PC-9 (cell line): ENCODE measurements at regions not wholly inside any gene's neighbourhood (a gene's known extent, or its start where the extent isn't known, plus 50 kb on each side); places are given as distances from the start of the nearest gene placed in this dataset.

Experiments
- BruUV-seq: library from RNA; stranded (reverse); fragments of 400-500 nt; replicated peaks from 2 replicates; lab custom pipeline; 2021; lab: Mats Ljungman, UMichigan
- CTCF ChIA-PET: fragments of 300-600 bp; sonication (Branson Sonifier 250); formaldehyde crosslinking; loops from one replicate; lab custom pipeline; 2022; ENCODE audit warnings: antibody characterized with exemption; lab: Charles Lee
- POLR2A ChIA-PET: fragments of 300-600 bp; sonication (Branson Sonifier 250); formaldehyde crosslinking; loops from one replicate; lab custom pipeline; 2022; ENCODE audit warnings: antibody characterized with exemption; ENCODE audit not compliant: unreplicated experiment; lab: Charles Lee
- DNase-seq, 2 experiments: peaks; one replicate each; pipeline versions ENCODE4 v3.0.0 to v3.0.0-alpha.2; 2015 to 2022; ENCODE audit warnings: mixed read lengths in 1 of 2
- H2AFZ ChIP-seq: fragments of 200-600 bp; sonication (generic); 2 replicates; pipeline ENCODE4 v1.8.1; 2017; ENCODE audit warnings: antibody characterized with exemption
- H3F3A ChIP-seq: fragments of 200-600 bp; sonication (generic); 2 replicates; pipeline ENCODE4 v1.8.1; 2017; ENCODE audit warnings: antibody characterized with exemption, mild to moderate bottlenecking, low read depth; ENCODE audit not compliant: insufficient read depth
- H3K27ac ChIP-seq: fragments of 200-600 bp; sonication (generic); 2 replicates; pipeline ENCODE4 v1.6.1; 2016; ENCODE audit warnings: mixed run types
- H3K27me3 ChIP-seq: fragments of 200-600 bp; sonication (generic); 2 replicates; pipeline ENCODE4 v1.6.1; 2016; ENCODE audit warnings: low read depth, mixed run types; ENCODE audit not compliant: insufficient read depth
- H3K36me3 ChIP-seq: fragments of 200-600 bp; sonication (generic); 2 replicates; pipeline ENCODE4 v1.6.1; 2016; ENCODE audit warnings: low read depth, mixed run types
- H3K4me1 ChIP-seq: fragments of 200-600 bp; sonication (generic); replicated peaks from 2 replicates; pipeline ENCODE4 v1.6.1; 2016; ENCODE audit warnings: mixed run types; ENCODE audit not compliant: insufficient read depth
- H3K4me2 ChIP-seq: fragments of 200-600 bp; sonication (generic); 2 replicates; pipeline ENCODE4 v1.6.1; 2017; ENCODE audit warnings: mixed run types
- H3K4me3 ChIP-seq: fragments of 200-600 bp; sonication (generic); 2 replicates; pipeline ENCODE4 v1.6.1; 2016; ENCODE audit warnings: mixed run types
- H3K79me2 ChIP-seq: fragments of 200-600 bp; sonication (generic); 2 replicates; pipeline ENCODE4 v1.6.1; 2017; ENCODE audit warnings: low read depth, mixed run types
- H3K9me2 ChIP-seq: fragments of 200-600 bp; sonication (generic); 2 replicates; pipeline ENCODE4 v1.8.1; 2017; ENCODE audit warnings: mild to moderate bottlenecking; ENCODE audit not compliant: insufficient read depth
- H3K9me3 ChIP-seq: fragments of 200-600 bp; sonication (generic); 2 replicates; pipeline ENCODE4 v1.8.1; 2016; ENCODE audit warnings: low read depth; ENCODE audit not compliant: insufficient read depth
- H4K20me1 ChIP-seq: fragments of 200-600 bp; sonication (generic); 2 replicates; pipeline ENCODE4 v1.8.1; 2017; ENCODE audit not compliant: insufficient read depth
- EZH2 ChIP-seq: fragments of 200-600 bp; sonication (generic); IDR thresholded peaks from 2 replicates; pipeline ENCODE4 v1.8.0; 2017; ENCODE audit warnings: antibody characterized with exemption, low read depth
- intact Hi-C: fragments of 100-400 bp; cut with micrococcal nuclease; formaldehyde crosslinking; loops from one replicate; pipeline ENCODE4 v1.10.0; 2022; ENCODE audit not compliant: unreplicated experiment
- TF ChIP-seq, protein P1 (sequence below): fragments of 200-600 bp; sonication (generic); conservative IDR thresholded peaks from 2 replicates; pipeline ENCODE4 v1.6.1; 2017; ENCODE audit warnings: mixed run types, antibody characterized with exemption, mild to moderate bottlenecking, moderate library complexity

GRCh38 chr16:87252269-87252970, 64.8 kb downstream of the C16orf95 start:
- Histone ChIP-seq H3K79me2 (no peaks in the 10 kb centered on the region), H3F3A (no peaks in the 10 kb centered on the region), H3K27ac (no peak overlapping the region), H3K36me3 (no peaks in the 10 kb centered on the region), H3K4me2 (no peak overlapping the region), H3K4me3 (no peak overlapping the region), H3K27me3 (no peaks in the 10 kb centered on the region), H3K4me1 (no peaks in the 10 kb centered on the region), H3K9me3 (no peaks in the 10 kb centered on the region), H4K20me1 (no peaks in the 10 kb centered on the region), H3K9me2 (no peaks in the 10 kb centered on the region), H2AFZ (no peak overlapping the region)
- no TSS peak for BruUV-seq
- ChIA-PET POLR2A (no interaction called here), CTCF (no interaction called here)
- DNase-seq, result no peak
- TF ChIP-seq EZH2, result no peak
- TF ChIP-seq, protein P1, sequence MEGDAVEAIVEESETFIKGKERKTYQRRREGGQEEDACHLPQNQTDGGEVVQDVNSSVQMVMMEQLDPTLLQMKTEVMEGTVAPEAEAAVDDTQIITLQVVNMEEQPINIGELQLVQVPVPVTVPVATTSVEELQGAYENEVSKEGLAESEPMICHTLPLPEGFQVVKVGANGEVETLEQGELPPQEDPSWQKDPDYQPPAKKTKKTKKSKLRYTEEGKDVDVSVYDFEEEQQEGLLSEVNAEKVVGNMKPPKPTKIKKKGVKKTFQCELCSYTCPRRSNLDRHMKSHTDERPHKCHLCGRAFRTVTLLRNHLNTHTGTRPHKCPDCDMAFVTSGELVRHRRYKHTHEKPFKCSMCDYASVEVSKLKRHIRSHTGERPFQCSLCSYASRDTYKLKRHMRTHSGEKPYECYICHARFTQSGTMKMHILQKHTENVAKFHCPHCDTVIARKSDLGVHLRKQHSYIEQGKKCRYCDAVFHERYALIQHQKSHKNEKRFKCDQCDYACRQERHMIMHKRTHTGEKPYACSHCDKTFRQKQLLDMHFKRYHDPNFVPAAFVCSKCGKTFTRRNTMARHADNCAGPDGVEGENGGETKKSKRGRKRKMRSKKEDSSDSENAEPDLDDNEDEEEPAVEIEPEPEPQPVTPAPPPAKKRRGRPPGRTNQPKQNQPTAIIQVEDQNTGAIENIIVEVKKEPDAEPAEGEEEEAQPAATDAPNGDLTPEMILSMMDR, result no peak
- intact Hi-C loops, result no loop called here
